T-helper 2 cell treated with Interferon-gamma antibody and Interleukin-4, amounts not matched to agents 5 μg/mL and 100 μg/mL, for 36 hours (primary cell): ENCODE measurements at regions not wholly inside any gene's neighbourhood (a gene's known extent, or its start where the extent isn't known, plus 50 kb on each side); places are given as distances from the start of the nearest gene placed in this dataset.

Source experiments
- DNase-seq: peaks from one replicate; pipeline ENCODE4 v3.0.0; 2021; ENCODE audit warnings: low spot score
- H3K27ac Mint-ChIP-seq: one replicate; pipeline ENCODE4 v1.8.0; 2021; ENCODE audit warnings: mild to moderate bottlenecking, mixed read lengths
- H3K27me3 Mint-ChIP-seq: one replicate; pipeline ENCODE4 v1.8.0; 2021; ENCODE audit warnings: low read depth, mixed read lengths
- H3K36me3 Mint-ChIP-seq: one replicate; pipeline ENCODE4 v1.8.0; 2021; ENCODE audit warnings: low read depth, mixed read lengths
- H3K4me1 Mint-ChIP-seq: one replicate; pipeline ENCODE4 v1.8.0; 2021; ENCODE audit warnings: low read depth, mixed read lengths
- H3K4me3 Mint-ChIP-seq: one replicate; pipeline ENCODE4 v1.8.0; 2022; ENCODE audit warnings: mild to moderate bottlenecking, moderate library complexity, mixed read lengths
- H3K9me3 Mint-ChIP-seq: one replicate; pipeline ENCODE4 v1.8.0; 2021; ENCODE audit warnings: mixed read lengths

DNA sequence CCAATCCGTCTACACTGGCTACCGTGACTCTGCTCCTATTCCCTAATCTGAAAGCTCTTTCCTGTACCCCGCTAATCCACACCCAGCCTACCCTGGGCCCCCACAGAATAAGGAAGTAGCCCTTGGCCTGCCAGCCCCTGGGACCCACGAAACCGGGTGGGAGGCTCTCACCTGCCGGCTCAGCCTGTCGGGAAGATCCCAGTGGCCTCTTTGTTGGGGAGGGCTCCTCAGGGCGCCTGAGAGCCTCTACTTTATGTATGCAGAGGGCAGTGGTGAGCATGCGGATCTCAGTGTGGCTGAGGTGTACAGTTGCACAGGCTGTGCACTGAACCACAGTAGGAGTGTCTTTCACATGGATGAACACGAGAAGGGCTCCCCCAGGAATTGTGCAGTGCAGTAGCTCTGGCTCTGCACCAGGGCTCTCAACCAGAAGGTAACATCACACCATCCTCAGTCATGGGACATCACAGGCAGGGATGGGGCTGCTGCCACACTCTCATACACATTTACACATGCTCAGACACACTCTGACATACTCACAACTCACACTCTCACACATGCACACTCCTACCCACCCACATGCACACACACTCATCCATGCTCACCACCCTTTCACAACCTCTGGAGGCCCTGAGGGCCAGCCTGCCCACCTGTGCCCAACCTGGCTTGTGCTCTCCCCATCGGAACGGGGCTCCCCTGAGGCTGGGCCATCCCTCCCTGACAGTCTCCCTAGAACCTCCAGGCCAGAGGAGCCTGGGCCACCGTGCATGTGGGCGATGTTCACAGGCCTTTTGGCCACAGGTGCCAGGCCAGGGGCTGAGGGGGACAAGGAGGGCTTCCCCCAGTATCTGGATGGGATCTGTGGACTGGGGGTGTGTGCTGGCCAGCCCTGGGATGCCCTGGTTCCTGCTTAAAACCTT, 135.0 kb downstream of the URI1 start:
- Mint-ChIP-seq H3K9me3 (no peaks in the 10 kb centered on the region), H3K27ac (no peak overlapping the region), H3K27me3 (peaks cover 4% of the 10 kb centered on the region), H3K36me3 (no peaks in the 10 kb centered on the region), H3K4me3 (no peak overlapping the region), H3K4me1 (no peaks in the 10 kb centered on the region)
- no peak for DNase-seq

DNA sequence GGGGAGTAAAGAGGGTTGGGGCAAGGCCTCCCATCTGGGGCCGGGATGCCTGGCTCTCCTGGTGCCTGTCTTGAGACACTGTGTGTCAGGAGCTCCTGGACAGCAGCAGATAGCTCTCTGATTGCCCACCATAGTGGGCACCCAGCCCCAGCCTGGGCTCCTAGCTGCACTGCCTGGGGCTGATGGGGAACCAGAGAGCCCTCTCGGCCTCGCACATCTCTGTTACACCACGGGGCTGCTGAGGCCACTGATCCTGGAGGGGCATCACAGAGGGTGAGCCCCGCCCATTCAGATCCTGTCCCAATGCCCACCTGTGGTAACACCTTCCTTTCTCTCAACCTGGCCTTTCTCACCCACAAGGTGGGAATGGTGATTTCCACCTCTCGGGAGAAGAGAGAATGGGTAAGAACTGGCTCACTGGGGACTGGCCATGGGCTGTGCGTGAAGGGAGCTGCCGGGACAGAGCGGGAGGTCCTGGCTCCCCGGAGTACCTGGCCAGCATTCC, 135.9 kb downstream of the URI1 start:
- no peak for DNase-seq
- no peak overlapping the region for H3K4me3 Mint-ChIP-seq
- H3K4me1 Mint-ChIP-seq: no peaks in the 10 kb centered on the region

DNA sequence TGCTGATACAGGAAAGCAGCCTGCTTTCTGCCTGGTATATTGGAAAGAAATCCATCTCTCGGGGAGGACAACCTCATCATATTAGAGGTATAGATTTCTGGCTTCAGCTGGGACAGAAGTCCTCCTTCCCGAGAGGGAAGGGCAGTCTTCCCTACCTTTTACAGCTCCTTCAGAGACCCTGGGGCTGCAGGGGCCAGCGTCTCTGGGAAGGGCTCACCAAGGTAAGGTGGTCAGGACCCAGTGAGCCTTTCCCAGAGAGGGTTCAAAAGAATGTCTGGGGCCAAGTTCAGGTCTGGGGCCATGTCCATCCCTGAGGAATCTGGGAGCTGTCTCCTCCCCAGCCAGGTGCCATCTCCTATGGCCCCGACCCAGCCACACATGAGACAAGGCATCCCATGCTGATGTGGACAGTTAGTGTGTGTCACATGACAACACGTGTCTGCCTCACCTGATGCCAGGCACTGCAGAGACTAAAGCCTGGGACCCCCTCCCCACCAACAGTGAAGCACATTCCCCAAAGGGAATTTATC, 136.4 kb downstream of the URI1 start:
- Mint-ChIP-seq H3K4me1 (no peaks in the 10 kb centered on the region), H3K27me3 (peaks cover 4% of the 10 kb centered on the region), H3K27ac (no peak overlapping the region), H3K4me3 (no peak overlapping the region), H3K36me3 (no peaks in the 10 kb centered on the region), H3K9me3 (no peaks in the 10 kb centered on the region)
- no peak for DNase-seq

More for the DNA sequence above, 135.9 kb downstream of the URI1 start:
- no peak overlapping the region for H3K27ac Mint-ChIP-seq
- H3K9me3 Mint-ChIP-seq: no peaks in the 10 kb centered on the region
- H3K27me3 Mint-ChIP-seq: peaks cover 4% of the 10 kb centered on the region
- H3K36me3 Mint-ChIP-seq: no peaks in the 10 kb centered on the region

DNA sequence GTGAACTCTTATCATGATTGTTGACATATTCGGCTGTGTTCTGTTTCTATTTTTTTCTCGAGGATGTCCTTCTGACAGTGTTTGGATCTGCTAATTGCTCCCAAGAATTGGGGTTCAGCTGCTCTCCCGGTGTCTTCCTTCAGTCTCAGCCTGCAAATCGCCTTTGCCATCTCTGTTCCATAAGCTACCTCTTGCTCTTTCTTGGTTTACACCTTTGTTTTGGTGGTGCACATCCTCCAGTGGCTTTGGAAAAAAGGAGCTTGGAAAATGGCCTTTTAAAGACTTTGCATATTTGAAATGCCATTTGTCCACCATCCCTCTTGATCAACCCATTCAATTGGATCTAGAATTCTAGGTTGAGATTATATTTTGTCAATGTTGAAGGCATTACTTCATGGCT, 137.2 kb downstream of the URI1 start:
- Mint-ChIP-seq H3K27me3 (peaks cover 4% of the 10 kb centered on the region), H3K36me3 (no peaks in the 10 kb centered on the region), H3K9me3 (no peaks in the 10 kb centered on the region), H3K4me1 (no peaks in the 10 kb centered on the region), H3K27ac (no peak overlapping the region), H3K4me3 (no peak overlapping the region)
- no peak for DNase-seq

DNA sequence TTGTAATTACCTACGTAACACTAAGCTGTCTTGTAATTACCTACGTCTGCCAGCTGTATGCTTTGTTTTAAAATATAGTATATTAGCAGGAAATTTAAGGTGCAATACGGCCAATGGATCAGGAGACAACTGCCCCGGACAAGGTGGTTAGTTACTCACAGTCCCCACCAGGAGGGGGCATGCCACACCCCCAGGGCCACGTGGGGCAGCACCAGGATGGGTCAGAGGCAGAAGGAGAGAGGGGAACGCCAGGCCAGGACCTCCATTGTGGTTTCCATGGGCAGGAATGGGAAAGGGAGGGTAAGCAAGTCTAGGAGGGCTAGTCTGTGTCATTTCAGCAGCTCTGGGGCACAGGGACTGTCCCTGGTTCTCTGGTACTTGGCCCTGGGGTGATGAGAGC, 140.1 kb downstream of the URI1 start:
- peaks cover 5% of the 10 kb centered on the region for H3K4me1 Mint-ChIP-seq
- H3K9me3 Mint-ChIP-seq: no peaks in the 10 kb centered on the region
- no peak overlapping the region for H3K4me3 Mint-ChIP-seq
- no peak for DNase-seq
- no peak overlapping the region for H3K27ac Mint-ChIP-seq
- H3K36me3 Mint-ChIP-seq: no peaks in the 10 kb centered on the region
- peaks cover 2% of the 10 kb centered on the region for H3K27me3 Mint-ChIP-seq

DNA sequence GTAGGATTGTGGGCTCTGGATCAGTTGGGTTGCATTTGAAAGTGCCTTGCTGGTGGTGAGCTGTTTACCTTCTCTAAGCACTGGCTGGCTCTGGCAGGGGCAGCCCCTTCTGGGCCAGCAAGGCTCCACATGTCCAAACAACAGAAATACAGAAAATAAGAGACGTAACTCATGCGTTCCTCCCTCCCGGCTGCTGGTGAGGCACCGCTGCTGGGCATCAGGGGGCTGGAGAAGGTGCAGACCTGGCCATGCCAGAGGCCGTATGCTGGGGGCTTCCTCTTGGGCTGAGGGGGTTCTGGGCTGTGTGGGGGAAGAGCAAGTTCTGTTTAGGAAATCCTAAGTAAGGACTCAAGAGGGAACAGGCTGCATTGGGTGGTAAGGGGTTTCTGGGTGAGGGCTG, 140.6 kb downstream of the URI1 start:
- DNase-seq: no peak
- Mint-ChIP-seq H3K4me3 (no peak overlapping the region), H3K9me3 (no peaks in the 10 kb centered on the region), H3K36me3 (no peaks in the 10 kb centered on the region), H3K4me1 (peaks cover 5% of the 10 kb centered on the region), H3K27ac (no peak overlapping the region), H3K27me3 (peaks cover 2% of the 10 kb centered on the region)

DNA sequence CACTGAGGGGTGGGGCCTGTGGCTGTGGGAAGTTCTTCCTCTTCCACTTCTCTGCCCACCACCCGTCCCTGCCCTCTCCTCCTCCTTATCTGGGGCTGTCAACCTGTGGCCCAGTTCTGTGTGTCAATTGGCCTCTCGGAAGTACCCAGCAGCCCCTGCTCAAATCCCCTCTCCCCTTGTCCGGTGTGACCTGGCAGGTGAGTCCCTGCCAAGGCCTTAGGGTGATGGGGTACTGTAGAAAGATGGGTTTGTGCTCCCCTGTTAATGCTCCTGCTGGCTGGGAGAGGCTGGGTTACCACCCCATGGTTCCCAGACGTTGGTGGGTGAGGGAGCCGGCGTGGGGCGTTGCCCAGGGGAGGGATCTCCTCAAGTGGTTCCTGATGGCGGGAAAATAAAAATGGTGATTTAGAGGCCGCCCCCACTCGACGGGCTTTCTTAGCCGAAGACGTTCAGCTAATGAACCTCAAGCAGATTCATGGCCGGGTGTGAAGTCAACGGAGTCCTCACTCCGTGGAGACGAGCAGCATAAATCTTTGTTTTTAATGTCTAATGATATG, 141.2 kb downstream of the URI1 start:
- Mint-ChIP-seq H3K9me3 (no peaks in the 10 kb centered on the region), H3K27ac (no peak overlapping the region), H3K36me3 (no peaks in the 10 kb centered on the region), H3K27me3 (peaks cover 2% of the 10 kb centered on the region), H3K4me3 (no peak overlapping the region), H3K4me1 (peaks cover 5% of the 10 kb centered on the region)
- no peak for DNase-seq

DNA sequence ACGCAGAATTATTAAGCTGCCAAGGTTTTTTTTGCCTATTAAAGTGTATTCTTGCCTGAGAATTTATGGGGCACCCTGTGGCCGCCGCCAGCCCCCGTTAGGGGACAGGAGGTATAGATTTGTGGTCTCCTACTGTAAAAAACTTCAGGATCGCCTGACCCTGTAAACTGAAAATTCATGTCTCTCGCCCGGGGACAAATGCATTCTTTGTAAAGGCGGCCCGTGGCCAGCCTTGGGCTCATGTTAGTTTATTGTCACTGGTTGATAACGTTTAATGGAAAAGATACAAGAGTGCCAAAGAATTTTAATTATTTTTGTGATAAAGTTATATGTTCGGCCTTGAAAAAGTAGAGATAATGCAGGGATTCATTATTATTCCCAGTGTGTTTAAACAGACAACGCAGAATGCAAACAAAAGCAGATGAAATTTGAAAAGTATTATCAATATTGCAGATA, 141.7 kb downstream of the URI1 start:
- Mint-ChIP-seq H3K36me3 (no peaks in the 10 kb centered on the region), H3K27me3 (peaks cover 2% of the 10 kb centered on the region), H3K4me1 (peaks cover 5% of the 10 kb centered on the region), H3K27ac (no peak overlapping the region), H3K9me3 (no peaks in the 10 kb centered on the region), H3K4me3 (no peak overlapping the region)
- no peak for DNase-seq

DNA sequence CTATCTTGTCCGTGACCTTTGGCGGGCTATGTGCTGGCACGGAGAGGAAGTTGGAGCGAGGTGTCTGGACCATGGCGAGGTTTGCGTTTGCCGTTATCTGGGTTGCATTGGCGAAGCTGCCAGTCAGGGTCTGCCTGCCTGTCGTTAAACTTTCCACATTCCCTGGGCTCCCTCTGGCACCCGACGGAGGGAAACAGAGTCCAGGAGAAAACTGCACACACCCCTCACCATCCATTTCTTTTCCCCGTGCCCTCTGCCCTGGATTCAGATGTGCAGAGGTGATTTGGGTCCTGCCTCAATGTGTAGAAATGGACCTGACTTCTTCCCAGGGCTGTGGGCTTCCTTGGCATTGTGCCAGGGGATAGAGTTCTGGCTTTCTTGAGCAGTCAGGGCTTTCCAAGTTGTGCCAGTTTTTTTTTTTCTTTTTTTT, 142.4 kb downstream of the URI1 start:
- Mint-ChIP-seq H3K4me3 (no peak overlapping the region), H3K27me3 (peaks cover 2% of the 10 kb centered on the region), H3K36me3 (no peaks in the 10 kb centered on the region), H3K27ac (no peak overlapping the region), H3K4me1 (peaks cover 5% of the 10 kb centered on the region), H3K9me3 (no peaks in the 10 kb centered on the region)
- no peak for DNase-seq

DNA sequence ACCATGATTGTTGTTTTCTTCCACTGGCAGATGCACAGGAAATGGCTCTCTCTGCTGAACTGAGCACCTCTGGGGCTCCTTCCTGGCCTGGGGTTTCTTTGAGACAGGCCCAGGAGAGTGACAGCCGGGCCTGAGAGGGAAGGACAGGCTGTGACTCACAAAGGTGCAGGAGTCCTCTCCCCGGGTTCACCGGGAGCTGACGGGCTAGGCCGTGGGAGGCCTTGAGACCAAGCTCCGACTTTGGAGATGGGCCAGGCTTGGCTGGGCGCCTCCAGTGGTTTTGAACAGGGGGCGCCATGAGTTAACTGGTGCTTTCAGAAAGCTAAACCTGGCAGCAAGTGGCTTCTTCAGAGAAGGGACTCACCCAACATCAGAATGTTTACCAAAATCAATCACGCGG, 143.4 kb downstream of the URI1 start:
- Mint-ChIP-seq H3K36me3 (no peaks in the 10 kb centered on the region), H3K4me3 (no peak overlapping the region), H3K4me1 (peaks cover 5% of the 10 kb centered on the region), H3K9me3 (no peaks in the 10 kb centered on the region), H3K27me3 (no peaks in the 10 kb centered on the region), H3K27ac (no peak overlapping the region)
- DNase-seq: no peak

DNA sequence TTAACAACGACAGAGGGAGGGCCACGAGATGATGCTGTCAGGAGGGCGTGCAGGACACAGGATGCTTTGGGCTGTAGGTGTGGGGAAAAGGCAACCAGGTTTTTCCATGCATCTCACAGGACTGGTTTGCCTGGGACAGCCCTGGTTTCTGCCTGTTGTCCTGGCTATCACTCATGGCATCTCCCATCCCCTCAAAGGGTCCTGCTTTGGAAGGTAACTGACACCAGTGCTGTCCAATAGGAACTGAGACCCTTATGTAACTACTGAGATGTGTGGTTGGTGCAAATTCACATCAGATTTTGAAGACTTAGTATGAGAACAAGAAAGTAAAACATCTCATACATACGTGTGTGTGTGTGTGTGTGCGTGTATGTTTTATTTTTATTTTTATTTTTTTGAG, 144.2 kb downstream of the URI1 start:
- no peak for DNase-seq
- Mint-ChIP-seq H3K4me3 (no peak overlapping the region), H3K9me3 (no peaks in the 10 kb centered on the region), H3K27me3 (no peaks in the 10 kb centered on the region), H3K4me1 (peaks cover 5% of the 10 kb centered on the region), H3K27ac (no peak overlapping the region), H3K36me3 (no peaks in the 10 kb centered on the region)

DNA sequence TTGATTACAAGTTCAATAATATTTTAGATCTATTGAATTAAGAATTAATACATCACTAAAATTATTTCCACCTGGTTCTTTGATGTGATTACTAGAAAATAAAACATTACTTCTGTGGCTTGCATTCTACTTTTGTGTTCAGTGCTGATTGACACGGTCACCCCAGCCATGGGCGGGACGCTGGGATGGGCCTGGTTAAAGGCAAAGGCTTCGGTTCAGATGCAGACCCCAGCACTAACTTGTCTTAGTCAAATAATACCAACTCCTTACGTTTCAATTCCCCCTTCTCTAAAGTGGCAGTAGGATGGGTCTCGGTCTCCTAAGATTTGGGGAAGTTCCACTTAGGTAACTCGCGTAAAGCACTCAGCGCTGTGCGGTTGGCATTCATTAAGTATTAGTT, 144.9 kb downstream of the URI1 start:
- H3K9me3 Mint-ChIP-seq: no peaks in the 10 kb centered on the region
- H3K4me3 Mint-ChIP-seq: no peak overlapping the region
- no peak for DNase-seq
- H3K36me3 Mint-ChIP-seq: no peaks in the 10 kb centered on the region
- peaks cover 5% of the 10 kb centered on the region for H3K4me1 Mint-ChIP-seq
- H3K27ac Mint-ChIP-seq: no peak overlapping the region
- H3K27me3 Mint-ChIP-seq: no peaks in the 10 kb centered on the region

DNA sequence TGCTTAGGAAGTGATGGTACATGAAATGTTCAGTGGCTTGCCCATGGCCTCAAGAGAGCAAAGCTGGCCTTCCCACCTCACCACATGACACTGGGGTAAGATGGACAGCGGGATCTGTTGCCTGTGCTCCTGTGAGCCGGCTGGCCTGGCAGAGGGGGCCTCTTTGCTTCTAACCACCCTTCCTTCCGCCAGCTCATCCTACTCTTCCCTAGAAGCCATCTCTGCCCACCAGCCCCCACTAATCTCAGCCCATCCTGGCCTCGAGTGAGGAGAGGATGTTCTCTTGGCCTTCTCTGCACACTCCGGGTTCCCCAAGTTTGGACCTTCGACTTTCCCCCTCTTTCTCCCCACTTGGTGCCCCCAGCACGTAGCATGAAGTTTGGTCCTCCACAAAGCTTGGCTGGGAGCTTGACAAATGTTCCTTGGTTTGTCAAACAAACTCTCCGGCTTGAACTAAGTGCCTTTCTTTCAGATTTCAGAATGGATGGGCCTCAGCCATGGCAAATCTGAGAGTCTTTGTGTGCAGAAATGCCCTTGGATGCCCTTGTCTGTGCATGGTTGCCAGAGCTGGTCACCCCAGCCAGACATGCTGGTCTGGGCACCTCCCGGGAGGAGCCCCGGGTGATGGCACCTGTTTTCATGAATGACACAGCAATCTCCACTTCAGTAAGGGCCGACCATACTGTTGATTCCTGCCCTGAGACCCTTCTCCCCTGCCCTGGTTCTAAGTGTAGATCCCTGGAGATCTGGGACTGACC, 145.5 kb downstream of the URI1 start:
- H3K27me3 Mint-ChIP-seq: no peaks in the 10 kb centered on the region
- no peak overlapping the region for H3K27ac Mint-ChIP-seq

DNA sequence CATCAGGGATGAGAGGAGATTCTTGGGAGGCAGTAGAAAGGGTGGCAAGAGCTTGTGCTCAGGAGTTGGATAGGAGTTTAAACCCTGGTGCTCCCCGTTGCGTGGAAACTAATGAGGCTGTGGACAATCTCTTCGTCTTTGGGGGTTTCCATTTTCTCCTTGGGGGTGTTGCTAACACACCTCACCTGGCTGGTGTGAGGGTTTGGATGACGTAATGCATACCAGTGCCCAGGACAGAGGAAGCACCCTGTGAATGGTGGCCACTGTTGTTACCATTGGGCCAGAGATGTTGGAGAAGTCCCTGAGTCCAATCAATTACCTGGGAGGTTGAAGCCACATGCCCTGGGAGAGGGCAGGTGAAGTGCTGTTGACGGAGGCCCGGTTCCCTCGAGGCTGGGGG, 146.5 kb downstream of the URI1 start:
- Mint-ChIP-seq H3K4me3 (no peak overlapping the region), H3K9me3 (no peaks in the 10 kb centered on the region), H3K36me3 (no peaks in the 10 kb centered on the region), H3K4me1 (peaks cover 5% of the 10 kb centered on the region), H3K27me3 (no peaks in the 10 kb centered on the region), H3K27ac (no peak overlapping the region)
- DNase-seq: no peak

More for the DNA sequence above, 145.5 kb downstream of the URI1 start:
- Mint-ChIP-seq H3K4me3 (no peak overlapping the region), H3K36me3 (no peaks in the 10 kb centered on the region), H3K4me1 (peaks cover 5% of the 10 kb centered on the region), H3K9me3 (no peaks in the 10 kb centered on the region)
- DNase-seq: no peak
